Amniotic stem cell (primary cell): ENCODE measurements at regions not wholly inside any gene's neighbourhood (a gene's known extent, or its start where the extent isn't known, plus 50 kb on each side); places are given as distances from the start of the nearest gene placed in this dataset.
"Not testable (repeated sequence)": the region's sequence is repeated elsewhere in the genome, so short reads cannot be mapped to it uniquely, and the experiment has no call there.

Source experiments
- DNase-seq: peaks from one replicate; lab custom pipeline; 2025; lab: John Stamatoyannopoulos, UW

GRCh38 chr10:81109200-81109752 lies 571.6 kb downstream of the SH2D4B start:
- no peak for DNase-seq

GRCh38 chr10:81116201-81116600 lies 578.5 kb downstream of the SH2D4B start:
- no peak for DNase-seq

GRCh38 chr10:81116990-81117389 lies 579.3 kb downstream of the SH2D4B start:
- no peak for DNase-seq

GRCh38 chr10:81127931-81128330 lies 590.2 kb downstream of the SH2D4B start:
- DNase-seq, result no peak

GRCh38 chr10:81130014-81130413 lies 592.3 kb downstream of the SH2D4B start:
- DNase-seq, result no peak

- DNase-seq, result no peak
These were observed 598.1 kb downstream of the SH2D4B start for GRCh38 chr10:81135851-81136250.

- no peak for DNase-seq
These were observed 598.6 kb downstream of the SH2D4B start for GRCh38 chr10:81136261-81136660.

GRCh38 chr10:81145975-81146374 lies 608.3 kb downstream of the SH2D4B start:
- no peak for DNase-seq

- no peak for DNase-seq
These were observed 608.7 kb downstream of the SH2D4B start for GRCh38 chr10:81146436-81146835.

GRCh38 chr10:81152656-81153055 lies 615.0 kb downstream of the SH2D4B start:
- DNase-seq, result no peak

GRCh38 chr10:81157681-81158080 lies 620.0 kb downstream of the SH2D4B start:
- no peak for DNase-seq

GRCh38 chr10:81177651-81178244 lies 640.0 kb downstream of the SH2D4B start:
- DNase-seq, result no peak

GRCh38 chr10:81179324-81179723 lies 641.6 kb downstream of the SH2D4B start:
- no peak for DNase-seq

GRCh38 chr10:81179805-81180452 lies 642.2 kb downstream of the SH2D4B start:
- DNase-seq, result no peak

GRCh38 chr10:81182296-81182695 lies 644.6 kb downstream of the SH2D4B start:
- DNase-seq, result no peak

- no peak for DNase-seq
These were observed 654.6 kb downstream of the SH2D4B start for GRCh38 chr10:81192221-81192788.

- no peak for DNase-seq
These were observed 663.1 kb downstream of the SH2D4B start for GRCh38 chr10:81200801-81201200.

GRCh38 chr10:81207359-81207758 lies 667.6 kb upstream of the NRG3 start:
- DNase-seq, result not testable (repeated sequence)

- no peak for DNase-seq
These were observed 661.6 kb upstream of the NRG3 start for GRCh38 chr10:81213370-81213769.

- no peak for DNase-seq
These were observed 659.5 kb upstream of the NRG3 start for GRCh38 chr10:81215498-81215897.

- no peak for DNase-seq
These were observed 658.0 kb upstream of the NRG3 start for GRCh38 chr10:81216949-81217348.

- DNase-seq, result no peak
These were observed 656.7 kb upstream of the NRG3 start for GRCh38 chr10:81218307-81218706.

GRCh38 chr10:81219758-81220157 lies 655.2 kb upstream of the NRG3 start:
- no peak for DNase-seq
